Endodermal cell (in vitro differentiated cells): ENCODE measurements at regions not wholly inside any gene's neighbourhood (a gene's known extent, or its start where the extent isn't known, plus 50 kb on each side); places are given as distances from the start of the nearest gene placed in this dataset.

ENCODE experiments used
- DNase-seq: peaks from one replicate; pipeline ENCODE4 v3.0.0-alpha.2; 2017
- H3K27ac ChIP-seq: 2 replicates; pipeline ENCODE4 v1.5.1; 2013; ENCODE audit warnings: mild to moderate bottlenecking, low read depth, low read length, moderate library complexity
- H3K27me3 ChIP-seq: 2 replicates; pipeline ENCODE4 v1.6.1; 2013; ENCODE audit warnings: mild to moderate bottlenecking, low read length, moderate library complexity; ENCODE audit not compliant: insufficient read depth, control insufficient read depth, poor library complexity, severe bottlenecking
- H3K36me3 ChIP-seq: 2 replicates; pipeline ENCODE4 v1.7.0; 2013; ENCODE audit warnings: mild to moderate bottlenecking, low read length, moderate library complexity; ENCODE audit not compliant: control insufficient read depth, insufficient read depth
- H3K4me1 ChIP-seq: one replicate; pipeline ENCODE4 v1.7.0; 2013; ENCODE audit warnings: low read length; ENCODE audit not compliant: control insufficient read depth, insufficient read depth
- H3K4me3 ChIP-seq: 2 replicates; pipeline ENCODE4 v1.5.1; 2013; ENCODE audit warnings: mild to moderate bottlenecking, low read length, moderate library complexity
- H3K9ac ChIP-seq: 2 replicates; pipeline ENCODE4 v1.6.1; 2013; ENCODE audit warnings: mild to moderate bottlenecking, low read length, moderate library complexity; ENCODE audit not compliant: poor library complexity, severe bottlenecking; ENCODE audit errors: extremely low read depth
- H3K9me3 ChIP-seq: 2 replicates; pipeline ENCODE4 v1.6.1; 2013; ENCODE audit warnings: mild to moderate bottlenecking, low read length, moderate library complexity; ENCODE audit not compliant: control insufficient read depth
- H3K27ac Mint-ChIP-seq: 2 replicates; pipeline ENCODE4 v1.8.0; 2020; ENCODE audit warnings: mixed read lengths
- H3K27me3 Mint-ChIP-seq: 2 replicates; pipeline ENCODE4 v1.8.0; 2021; ENCODE audit warnings: mild to moderate bottlenecking, mixed read lengths; ENCODE audit not compliant: insufficient read depth
- H3K36me3 Mint-ChIP-seq: 2 replicates; pipeline ENCODE4 v1.8.0; 2020; ENCODE audit warnings: low read depth, mixed read lengths
- H3K4me1 Mint-ChIP-seq: 2 replicates; pipeline ENCODE4 v1.8.0; 2020; ENCODE audit warnings: mixed read lengths
- H3K4me3 Mint-ChIP-seq: 2 replicates; pipeline ENCODE4 v1.8.0; 2020; ENCODE audit warnings: mild to moderate bottlenecking, moderate library complexity, mixed read lengths
- H3K9me3 Mint-ChIP-seq: 2 replicates; pipeline ENCODE4 v1.8.0; 2020; ENCODE audit warnings: mild to moderate bottlenecking, mixed read lengths
- WGBS, 2 experiments: methylation state at CpG; one replicate each; pipeline versions ENCODE4 v1.1.5 to v1.1.7; 2013; ENCODE audit warnings: missing lambda C conversion rate in 2 of 2, mixed read lengths in 1 of 2; ENCODE audit not compliant: insufficient coverage in 1 of 2, insufficient read length in 1 of 2; 5-methylcytosine and 5-hydroxymethylcytosine counted together
- TF ChIP-seq, protein P1 (sequence below): fragments of 200-600 bp; sonication (generic); conservative IDR thresholded peaks from 2 replicates; pipeline ENCODE4 v1.5.0; 2021; ENCODE audit warnings: antibody characterized with exemption, mild to moderate bottlenecking

DNA sequence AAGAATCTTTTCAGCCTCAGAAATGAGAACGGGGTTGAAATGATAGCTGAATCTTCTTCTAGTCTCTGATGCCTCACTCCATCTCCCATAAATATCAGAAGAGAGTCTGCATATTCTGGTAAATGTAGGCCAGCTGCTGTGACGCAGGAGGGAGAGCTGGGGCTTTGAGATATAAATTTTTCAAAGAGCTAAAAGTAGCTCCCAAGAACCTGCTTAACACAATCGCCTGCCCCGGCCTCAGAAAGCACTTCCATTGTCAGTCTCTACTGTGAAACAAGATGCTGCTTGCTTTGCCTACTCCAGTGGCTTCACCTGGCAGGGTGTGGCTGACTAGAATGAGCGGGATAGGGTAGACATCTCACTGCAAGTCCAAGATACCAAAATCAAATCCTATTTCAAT, 105.0 kb upstream of the CCDC150 start:
- H3K4me3 ChIP-seq = no peak overlapping the region
- Mint-ChIP-seq H3K4me3 (no peak overlapping the region), H3K9me3 (no peaks in the 10 kb centered on the region), H3K27ac (no peak overlapping the region), H3K27me3 (no peaks in the 10 kb centered on the region), H3K4me1 (no peaks in the 10 kb centered on the region), H3K36me3 (no peaks in the 10 kb centered on the region)
- TF ChIP-seq, protein P1, sequence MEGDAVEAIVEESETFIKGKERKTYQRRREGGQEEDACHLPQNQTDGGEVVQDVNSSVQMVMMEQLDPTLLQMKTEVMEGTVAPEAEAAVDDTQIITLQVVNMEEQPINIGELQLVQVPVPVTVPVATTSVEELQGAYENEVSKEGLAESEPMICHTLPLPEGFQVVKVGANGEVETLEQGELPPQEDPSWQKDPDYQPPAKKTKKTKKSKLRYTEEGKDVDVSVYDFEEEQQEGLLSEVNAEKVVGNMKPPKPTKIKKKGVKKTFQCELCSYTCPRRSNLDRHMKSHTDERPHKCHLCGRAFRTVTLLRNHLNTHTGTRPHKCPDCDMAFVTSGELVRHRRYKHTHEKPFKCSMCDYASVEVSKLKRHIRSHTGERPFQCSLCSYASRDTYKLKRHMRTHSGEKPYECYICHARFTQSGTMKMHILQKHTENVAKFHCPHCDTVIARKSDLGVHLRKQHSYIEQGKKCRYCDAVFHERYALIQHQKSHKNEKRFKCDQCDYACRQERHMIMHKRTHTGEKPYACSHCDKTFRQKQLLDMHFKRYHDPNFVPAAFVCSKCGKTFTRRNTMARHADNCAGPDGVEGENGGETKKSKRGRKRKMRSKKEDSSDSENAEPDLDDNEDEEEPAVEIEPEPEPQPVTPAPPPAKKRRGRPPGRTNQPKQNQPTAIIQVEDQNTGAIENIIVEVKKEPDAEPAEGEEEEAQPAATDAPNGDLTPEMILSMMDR = no peak
- H3K4me1 ChIP-seq = no peaks in the 10 kb centered on the region
- H3K27me3 ChIP-seq = no peaks in the 10 kb centered on the region
- no peaks in the 10 kb centered on the region for H3K9me3 ChIP-seq
- no peak for DNase-seq
- 90 to 91% methylated on average over 4 to 5 of the region's 5 CpGs for WGBS, 2 experiments
- no peak overlapping the region for H3K9ac ChIP-seq
- H3K27ac ChIP-seq = no peak overlapping the region
- no peaks in the 10 kb centered on the region for H3K36me3 ChIP-seq

DNA sequence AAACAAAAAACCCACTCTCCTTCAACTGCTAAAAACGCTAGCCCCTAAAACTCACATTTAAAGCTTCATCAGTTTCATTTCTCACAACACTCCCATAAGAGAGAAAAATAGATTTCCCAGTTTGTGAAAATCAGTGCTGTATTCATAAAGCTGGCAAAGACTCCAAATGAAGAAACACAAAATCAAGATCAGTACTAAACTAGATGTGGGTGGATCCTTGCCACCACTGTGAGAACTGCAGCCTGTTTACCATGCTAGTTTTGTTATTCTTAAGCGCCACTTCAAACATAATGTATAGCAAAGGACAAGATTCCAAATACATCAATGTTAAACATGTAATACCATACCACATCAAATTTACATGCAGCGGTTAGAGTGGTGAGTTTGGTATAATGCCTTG, 104.5 kb upstream of the CCDC150 start:
- Mint-ChIP-seq H3K4me1 (no peaks in the 10 kb centered on the region), H3K27ac (no peak overlapping the region), H3K4me3 (no peak overlapping the region), H3K9me3 (no peaks in the 10 kb centered on the region), H3K36me3 (no peaks in the 10 kb centered on the region), H3K27me3 (no peaks in the 10 kb centered on the region)
- TF ChIP-seq, protein P1 = no peak
- no peaks in the 10 kb centered on the region for H3K9me3 ChIP-seq
- 90% methylated on average over 3 of the region's 3 CpGs; no CpG with 5 or more reads in 1 of the 2 experiments for WGBS, 2 experiments
- no peak overlapping the region for H3K9ac ChIP-seq
- H3K36me3 ChIP-seq = no peaks in the 10 kb centered on the region
- H3K27me3 ChIP-seq = no peaks in the 10 kb centered on the region
- no peak overlapping the region for H3K27ac ChIP-seq
- H3K4me3 ChIP-seq = no peak overlapping the region
- DNase-seq = no peak
- H3K4me1 ChIP-seq = no peaks in the 10 kb centered on the region

DNA sequence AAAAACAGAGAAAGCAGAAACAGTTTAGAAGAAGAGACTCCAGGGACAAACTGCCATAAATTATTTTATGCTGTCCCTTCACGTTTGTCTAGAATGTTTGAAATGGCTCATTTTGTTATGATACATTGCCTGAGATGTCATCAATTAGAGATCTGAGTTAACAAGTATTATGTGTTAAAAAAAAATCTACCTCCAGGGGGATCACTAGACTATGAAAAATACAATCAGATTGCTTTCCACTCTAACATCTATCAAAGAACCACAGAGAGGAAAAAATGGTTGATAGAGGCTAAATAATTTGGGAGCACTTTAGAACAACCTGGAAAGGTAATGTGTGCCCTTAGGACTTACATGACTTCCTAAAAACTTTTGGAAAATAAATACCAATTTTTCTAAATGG, 103.8 kb upstream of the CCDC150 start:
- H3K36me3 Mint-ChIP-seq = no peaks in the 10 kb centered on the region
- no peaks in the 10 kb centered on the region for H3K4me1 Mint-ChIP-seq
- Histone ChIP-seq H3K27me3 (no peaks in the 10 kb centered on the region), H3K9ac (no peak overlapping the region), H3K4me1 (no peaks in the 10 kb centered on the region), H3K4me3 (no peak overlapping the region), H3K9me3 (no peaks in the 10 kb centered on the region), H3K36me3 (no peaks in the 10 kb centered on the region), H3K27ac (no peak overlapping the region)
- no peaks in the 10 kb centered on the region for H3K9me3 Mint-ChIP-seq
- 83% methylated on average over 1 of the region's 1 CpG; no CpG with 5 or more reads in 1 of the 2 experiments for WGBS, 2 experiments
- TF ChIP-seq, protein P1 = peak; percentile 11
- no peaks in the 10 kb centered on the region for H3K27me3 Mint-ChIP-seq
- DNase-seq = no peak
- no peak overlapping the region for H3K27ac Mint-ChIP-seq
- H3K4me3 Mint-ChIP-seq = no peak overlapping the region
